ENCODE measurements at regions not wholly inside any gene's neighbourhood (a gene's known extent, or its start where the extent isn't known, plus 50 kb on each side); places are given as distances from the start of the nearest gene placed in this dataset.

DNA sequence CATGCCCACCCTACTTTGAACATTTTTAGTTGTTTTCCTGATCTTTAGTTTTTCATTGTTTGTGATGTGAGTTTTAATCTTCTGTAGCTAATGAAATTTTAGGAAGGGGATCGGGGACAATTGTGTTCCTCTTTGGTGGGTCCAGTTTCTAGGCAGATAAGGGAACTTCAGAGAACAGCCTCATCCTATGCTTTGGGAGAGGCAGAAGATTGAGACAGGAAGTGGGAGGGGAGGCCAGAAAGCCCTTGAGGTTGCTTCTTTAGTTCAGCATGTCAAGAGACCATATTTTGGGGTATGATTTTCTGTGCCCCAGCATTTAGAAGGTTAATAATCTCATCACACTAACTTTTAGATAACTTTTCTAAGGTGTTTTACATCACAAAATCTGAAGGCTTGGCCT, 191.0 kb downstream of the TANC2 start:
- Mint-ChIP-seq H3K27ac (no peak overlapping the region), H3K27me3 (no peaks in the 10 kb centered on the region), H3K4me3 (no peak overlapping the region), H3K9me3 (no peaks in the 10 kb centered on the region), H3K36me3 (no peaks in the 10 kb centered on the region), H3K4me1 (peaks cover 4 to 12% of the 10 kb centered on the region in 2 donors)
- ATAC-seq (replicated peaks), result no peak
- no peak for DNase-seq

DNA sequence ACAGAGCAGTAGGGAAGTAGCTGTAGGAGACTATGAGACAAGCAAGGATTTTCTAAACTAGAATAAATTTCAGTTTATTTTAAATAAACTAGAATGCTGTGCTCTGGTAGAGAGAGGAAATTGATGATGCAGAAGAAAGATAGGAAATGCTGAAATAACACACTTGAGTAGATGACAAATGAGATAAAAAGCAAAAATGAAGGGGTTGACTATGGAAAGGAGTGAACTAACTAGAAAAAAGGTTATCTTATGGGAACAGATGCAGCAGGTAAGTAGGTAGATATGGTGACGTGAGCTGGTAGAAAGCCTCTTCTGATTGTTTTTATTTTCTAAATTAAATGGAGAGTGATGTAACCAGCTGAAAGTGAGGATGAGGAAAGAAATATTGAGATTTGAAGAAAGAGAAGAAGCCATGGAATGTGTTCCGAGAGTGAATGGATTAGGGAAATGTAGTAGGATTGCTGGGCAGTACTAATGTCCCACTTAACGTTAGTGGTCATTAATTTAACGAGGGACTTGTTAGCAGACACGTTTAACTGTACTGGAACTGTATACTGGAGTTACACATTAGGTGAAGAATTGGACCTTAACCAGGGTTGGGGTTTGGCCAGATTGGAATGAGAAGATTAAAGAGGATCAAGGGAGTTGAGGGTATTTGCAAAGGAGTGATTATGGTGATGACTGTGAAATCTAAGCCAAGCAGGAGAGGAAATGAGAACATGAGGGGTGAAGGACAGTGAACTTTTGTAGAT, 196.5 kb downstream of the TANC2 start:
- H3K36me3 Mint-ChIP-seq, result no peaks in the 10 kb centered on the region
- DNase-seq (no peak), ATAC-seq (replicated peaks) (no peak)
- H3K27ac Mint-ChIP-seq, result no peak overlapping the region
- no peaks in the 10 kb centered on the region for H3K27me3 Mint-ChIP-seq
- H3K4me1 Mint-ChIP-seq, result no peaks in the 10 kb centered on the region
- H3K4me3 Mint-ChIP-seq, result no peak overlapping the region
- H3K9me3 Mint-ChIP-seq, result no peaks in the 10 kb centered on the region

GRCh38 chr17:63163158-63163520, 197.1 kb downstream of the TANC2 start:
- H3K9me3 Mint-ChIP-seq, result no peaks in the 10 kb centered on the region
- no peaks in the 10 kb centered on the region for H3K27me3 Mint-ChIP-seq
- H3K4me3 Mint-ChIP-seq, result no peak overlapping the region
- DNase-seq (no peak), ATAC-seq (replicated peaks) (no peak)
- H3K4me1 Mint-ChIP-seq, result no peaks in the 10 kb centered on the region
- no peaks in the 10 kb centered on the region for H3K36me3 Mint-ChIP-seq
- H3K27ac Mint-ChIP-seq, result no peak overlapping the region

DNA sequence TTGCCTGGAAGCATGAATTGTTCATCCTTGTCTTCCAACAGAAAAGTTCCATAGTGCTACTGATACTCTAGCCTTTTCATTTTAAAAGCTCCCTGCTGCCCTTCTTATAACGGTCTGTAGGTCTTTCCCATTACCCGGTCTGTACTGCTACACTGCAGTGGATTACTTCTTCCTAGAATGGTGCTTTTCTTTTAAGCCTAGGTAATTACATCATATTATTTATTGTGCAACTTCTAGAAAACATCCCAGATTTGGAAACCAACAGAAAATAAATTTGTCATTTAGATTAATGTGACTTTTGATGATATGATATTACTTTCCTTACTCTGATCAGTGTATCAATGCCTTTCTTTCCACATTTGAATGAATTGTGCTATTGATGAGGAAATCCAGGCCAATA, 199.4 kb downstream of the TANC2 start:
- no peaks in the 10 kb centered on the region for H3K27me3 Mint-ChIP-seq
- H3K9me3 Mint-ChIP-seq, result no peaks in the 10 kb centered on the region
- H3K36me3 Mint-ChIP-seq, result no peaks in the 10 kb centered on the region
- H3K4me3 Mint-ChIP-seq, result no peak overlapping the region
- ATAC-seq (replicated peaks) (no peak), DNase-seq (no peak)
- no peak overlapping the region for H3K27ac Mint-ChIP-seq
- no peaks in the 10 kb centered on the region for H3K4me1 Mint-ChIP-seq

DNA sequence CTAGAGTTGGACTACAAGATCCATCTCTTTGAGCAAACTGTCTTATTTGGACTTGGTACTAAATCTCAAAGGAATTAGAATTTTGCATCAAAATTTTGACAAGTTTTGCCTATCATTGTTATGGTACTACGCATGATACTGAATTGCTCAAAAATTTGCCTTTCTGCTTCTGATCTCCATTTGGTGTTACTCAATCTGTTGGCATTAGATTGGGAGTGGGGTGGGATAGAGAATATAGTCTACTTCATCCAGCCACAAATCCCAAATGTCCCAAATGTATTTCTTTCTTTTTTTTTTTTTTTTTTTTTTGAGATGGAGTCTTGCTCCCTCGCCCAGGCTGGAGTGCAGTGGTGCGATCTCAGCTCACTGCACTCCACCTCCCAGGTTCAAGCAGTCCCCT, 204.8 kb downstream of the TANC2 start:
- Mint-ChIP-seq H3K27me3 (no peaks in the 10 kb centered on the region), H3K36me3 (no peaks in the 10 kb centered on the region), H3K9me3 (no peaks in the 10 kb centered on the region), H3K4me1 (no peaks in the 10 kb centered on the region), H3K27ac (no peak overlapping the region), H3K4me3 (no peak overlapping the region)
- no peak for DNase-seq
- no peak for ATAC-seq (replicated peaks)

DNA sequence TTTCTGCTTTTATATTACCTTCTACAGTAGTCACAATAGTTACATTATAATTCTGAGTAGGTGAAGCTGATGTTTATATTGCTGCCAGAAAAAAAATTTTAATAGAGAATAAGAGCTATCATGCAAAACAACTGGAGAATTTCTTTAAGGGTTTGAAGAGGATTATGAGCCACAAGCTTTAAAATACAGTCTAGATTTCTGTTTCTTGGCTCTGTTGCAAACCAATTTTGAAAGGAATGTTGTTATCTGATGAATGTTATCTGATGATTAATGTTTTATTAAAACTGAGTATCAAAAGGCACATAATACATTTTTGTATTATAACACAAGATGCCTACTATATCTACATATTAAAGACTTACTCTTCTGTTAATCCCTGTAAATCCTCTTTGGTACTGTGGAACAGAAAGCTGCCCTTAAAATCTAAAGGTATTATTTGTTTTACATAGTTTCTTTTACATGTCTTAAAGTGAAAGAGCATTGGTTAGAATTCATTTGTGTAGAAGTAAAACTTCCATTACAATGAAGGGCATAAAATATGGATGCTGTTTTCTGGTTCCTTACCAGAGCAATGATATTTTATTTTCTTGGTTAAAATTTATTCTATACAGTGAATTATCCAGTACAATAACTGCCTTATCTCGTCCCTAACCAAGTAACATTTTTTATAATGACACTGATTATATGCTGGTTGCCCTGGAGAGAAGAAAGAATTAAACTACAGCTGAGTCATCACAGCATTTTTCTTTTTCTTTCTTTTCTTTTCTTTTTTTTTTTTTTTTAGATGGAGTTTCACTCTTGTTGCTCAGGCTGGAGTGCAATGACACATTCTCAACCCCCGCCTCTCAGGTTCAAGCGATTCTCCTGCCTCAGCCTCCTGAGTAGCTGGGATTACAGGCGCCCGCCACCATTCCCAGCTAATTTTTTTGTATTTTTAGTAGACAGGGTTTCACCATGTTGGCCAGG, 205.7 kb downstream of the TANC2 start:
- DNase-seq, result no peak
- Mint-ChIP-seq H3K4me3 (no peak overlapping the region), H3K9me3 (no peaks in the 10 kb centered on the region), H3K36me3 (no peaks in the 10 kb centered on the region), H3K27me3 (no peaks in the 10 kb centered on the region), H3K27ac (no peak overlapping the region), H3K4me1 (no peaks in the 10 kb centered on the region)
- ATAC-seq (replicated peaks), result no peak

- no peaks in the 10 kb centered on the region for H3K4me1 Mint-ChIP-seq
- H3K27ac Mint-ChIP-seq, result no peak overlapping the region
- no peaks in the 10 kb centered on the region for H3K27me3 Mint-ChIP-seq
- no peak for DNase-seq
- H3K36me3 Mint-ChIP-seq, result no peaks in the 10 kb centered on the region
- no peak for ATAC-seq (replicated peaks)
- H3K9me3 Mint-ChIP-seq, result no peaks in the 10 kb centered on the region
- H3K4me3 Mint-ChIP-seq, result no peak overlapping the region
Measured at GRCh38 chr17:63173450-63173849, 207.4 kb downstream of the TANC2 start.

GRCh38 chr17:63173903-63174302, 207.9 kb downstream of the TANC2 start:
- Mint-ChIP-seq H3K4me1 (no peaks in the 10 kb centered on the region), H3K36me3 (no peaks in the 10 kb centered on the region), H3K4me3 (no peak overlapping the region), H3K27ac (no peak overlapping the region), H3K9me3 (no peaks in the 10 kb centered on the region), H3K27me3 (no peaks in the 10 kb centered on the region)
- ATAC-seq (replicated peaks) (no peak), DNase-seq (no peak)

GRCh38 chr17:63178530-63178929, 212.5 kb downstream of the TANC2 start:
- Mint-ChIP-seq H3K27me3 (no peaks in the 10 kb centered on the region), H3K36me3 (no peaks in the 10 kb centered on the region), H3K4me1 (no peaks in the 10 kb centered on the region), H3K27ac (no peak overlapping the region), H3K4me3 (no peak overlapping the region), H3K9me3 (peaks cover 0 to 1% of the 10 kb centered on the region in 2 donors)
- DNase-seq, result no peak
- ATAC-seq (replicated peaks), result no peak

GRCh38 chr17:63181856-63182255, 215.8 kb downstream of the TANC2 start:
- no peak overlapping the region for H3K4me3 Mint-ChIP-seq
- peaks cover 0 to 1% of the 10 kb centered on the region in 2 donors for H3K9me3 Mint-ChIP-seq
- DNase-seq, result no peak
- no peak for ATAC-seq (replicated peaks)
- no peaks in the 10 kb centered on the region for H3K4me1 Mint-ChIP-seq
- no peak overlapping the region for H3K27ac Mint-ChIP-seq
- H3K36me3 Mint-ChIP-seq, result no peaks in the 10 kb centered on the region
- H3K27me3 Mint-ChIP-seq, result no peaks in the 10 kb centered on the region

- H3K27me3 Mint-ChIP-seq, result no peaks in the 10 kb centered on the region
Measured at GRCh38 chr17:63185420-63185819, 219.4 kb downstream of the TANC2 start.

DNA sequence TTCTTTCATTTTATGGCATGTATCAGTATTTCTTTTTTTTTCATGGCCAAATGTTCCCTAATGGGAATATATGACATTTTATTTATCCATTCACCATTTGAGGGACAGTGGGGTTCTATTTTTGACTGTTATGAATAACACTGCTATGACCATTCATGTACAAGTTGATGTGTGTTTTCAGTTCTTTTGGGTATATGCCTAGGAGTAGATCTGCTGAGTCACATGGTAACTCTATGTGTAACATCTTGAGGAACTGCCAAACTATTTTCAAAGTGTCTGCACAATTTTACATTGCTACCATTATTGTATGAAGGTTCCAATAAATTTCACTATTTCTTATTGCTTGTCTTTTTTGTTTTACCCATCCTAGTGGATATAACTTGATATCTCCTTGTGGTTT, 223.0 kb downstream of the TANC2 start:
- Mint-ChIP-seq H3K27me3 (no peaks in the 10 kb centered on the region), H3K4me3 (no peak overlapping the region), H3K27ac (no peak overlapping the region), H3K36me3 (peaks cover 0 to 2% of the 10 kb centered on the region in 2 donors), H3K9me3 (no peaks in the 10 kb centered on the region), H3K4me1 (peaks cover 24 to 46% of the 10 kb centered on the region in 2 donors)
- DNase-seq, result no peak
- no peak for ATAC-seq (replicated peaks)

More at GRCh38 chr17:63185420-63185819, 219.4 kb downstream of the TANC2 start:
- ATAC-seq (replicated peaks) (no peak), DNase-seq (no peak)
- Mint-ChIP-seq H3K36me3 (peaks cover 0 to 2% of the 10 kb centered on the region in 2 donors), H3K4me1 (peaks cover 12 to 14% of the 10 kb centered on the region in 2 donors), H3K27ac (no peak overlapping the region), H3K9me3 (peaks cover 0 to 1% of the 10 kb centered on the region in 2 donors), H3K4me3 (no peak overlapping the region)

- Mint-ChIP-seq H3K4me1 (peaks cover 24 to 46% of the 10 kb centered on the region in 2 donors), H3K27me3 (no peaks in the 10 kb centered on the region), H3K27ac (no peak overlapping the region), H3K9me3 (no peaks in the 10 kb centered on the region), H3K36me3 (peaks cover 0 to 2% of the 10 kb centered on the region in 2 donors), H3K4me3 (no peak overlapping the region)
- ATAC-seq (replicated peaks) (no peak), DNase-seq (no peak)
Measured at GRCh38 chr17:63189930-63190329, 223.9 kb downstream of the TANC2 start.

DNA sequence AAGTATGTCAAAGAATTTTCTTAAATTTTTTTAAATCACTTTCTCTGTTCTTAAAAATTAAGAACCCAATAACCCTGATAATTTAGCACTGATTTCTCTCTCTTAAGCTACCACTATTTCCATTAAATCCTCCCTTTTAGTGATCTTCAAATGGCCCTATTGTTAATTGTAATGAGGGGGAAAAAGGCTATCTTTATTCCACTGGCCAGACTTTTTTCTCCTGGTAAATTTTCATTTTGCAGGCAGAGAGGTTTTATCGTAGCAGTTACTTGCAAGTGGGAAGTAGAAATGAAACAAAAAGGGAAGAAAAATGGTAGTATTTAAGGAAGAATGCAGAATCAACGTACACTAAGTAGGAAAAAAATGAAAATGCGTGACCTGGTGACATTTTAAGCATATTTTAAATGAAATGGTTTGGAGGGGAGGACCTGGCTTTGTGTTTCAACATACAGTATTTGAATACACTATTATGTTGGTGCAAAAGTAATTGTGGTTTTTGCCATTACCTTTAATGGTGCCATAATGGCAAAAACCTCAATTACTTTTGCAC, 224.9 kb downstream of the TANC2 start:
- H3K9me3 Mint-ChIP-seq, result no peaks in the 10 kb centered on the region
- DNase-seq (no peak), ATAC-seq (replicated peaks) (no peak)
- no peak overlapping the region for H3K4me3 Mint-ChIP-seq
- H3K27me3 Mint-ChIP-seq, result no peaks in the 10 kb centered on the region
- H3K36me3 Mint-ChIP-seq, result peaks cover 0 to 2% of the 10 kb centered on the region in 2 donors
- H3K27ac Mint-ChIP-seq, result no peak overlapping the region
- H3K4me1 Mint-ChIP-seq, result peaks cover 29 to 50% of the 10 kb centered on the region in 2 donors
